HEK293 (cell line): ENCODE measurements at regions not wholly inside any gene's neighbourhood (a gene's known extent, or its start where the extent isn't known, plus 50 kb on each side); places are given as distances from the start of the nearest gene placed in this dataset.

Experiments
- CTCF ChIA-PET: fragments of 350-600 bp; formaldehyde crosslinking; extraction: SDS; loops from one replicate; lab custom pipeline; 2021; ENCODE audit warnings: antibody characterized with exemption; lab: Yijun Ruan, JAX
- POLR2A ChIA-PET: fragments of 300-600 bp; formaldehyde crosslinking; extraction: SDS; loops from one replicate; lab custom pipeline; 2020; ENCODE audit warnings: antibody characterized with exemption, inconsistent platforms; lab: Yijun Ruan, JAX
- H3K27ac ChIP-seq: fragments of 200-500 bp; sonication (Bioruptor generic); 2 replicates; pipeline ENCODE4 v1.5.1; 2014; ENCODE audit warnings: low read depth, low read length, control low read depth, inconsistent platforms; ENCODE audit errors: extremely low read depth
- H3K36me3 ChIP-seq, 2 experiments: fragments of 200-500 bp in 1 of 2; sonication (Bioruptor generic) in 1 of 2; 1 replicate in 1 of 2; 2 replicates in 1 of 2; pipeline ENCODE4 v1.5.1; 2014 to 2017; ENCODE audit warnings: inconsistent platforms in 2 of 2, low read length in 2 of 2; ENCODE audit not compliant: control insufficient read depth in 2 of 2, insufficient read depth in 1 of 2
- H3K4me1 ChIP-seq: fragments of 200-500 bp; sonication (Bioruptor generic); 2 replicates; pipeline ENCODE4 v1.5.1; 2014; ENCODE audit warnings: mild to moderate bottlenecking, low read length, inconsistent platforms; ENCODE audit not compliant: control insufficient read depth, insufficient read depth
- H3K4me3 ChIP-seq: 2 replicates; pipeline ENCODE4 v1.5.1; 2011; ENCODE audit warnings: low read depth, mild to moderate bottlenecking, control low read depth, low read length, moderate library complexity
- H3K9me3 ChIP-seq: fragments of 200-500 bp; sonication (Bioruptor generic); 2 replicates; pipeline ENCODE4 v1.5.1; 2014; ENCODE audit warnings: low read depth, low read length, inconsistent platforms; ENCODE audit not compliant: control insufficient read depth, insufficient read depth
- EGR2 ChIP-seq: fragments of 450-650 bp; formaldehyde crosslinking; IDR thresholded peaks from 2 replicates; pipeline ENCODE4 v1.5.1; 2016; ENCODE audit warnings: low read depth, missing biosample characterization, missing genetic modification characterization
- GLIS1 ChIP-seq: fragments of 450-650 bp; formaldehyde crosslinking; IDR thresholded peaks from 2 replicates; pipeline ENCODE4 v1.5.1; 2016; ENCODE audit warnings: missing biosample characterization, missing genetic modification characterization
- GLIS2 ChIP-seq: fragments of 450-650 bp; formaldehyde crosslinking; IDR thresholded peaks from 2 replicates; pipeline ENCODE4 v1.5.1; 2016; ENCODE audit warnings: missing biosample characterization, missing genetic modification characterization
- PRDM1 ChIP-seq: fragments of 450-650 bp; formaldehyde crosslinking; IDR thresholded peaks from 2 replicates; pipeline ENCODE4; 2016; ENCODE audit warnings: missing biosample characterization, missing genetic modification characterization
- RBAK ChIP-seq: fragments of 450-650 bp; formaldehyde crosslinking; IDR thresholded peaks from 2 replicates; pipeline ENCODE4 v1.5.1; 2016; ENCODE audit warnings: missing biosample characterization, missing genetic modification characterization
- YY1 ChIP-seq: fragments of 450-650 bp; formaldehyde crosslinking; IDR thresholded peaks from 2 replicates; pipeline ENCODE4 v1.5.1; 2018; ENCODE audit warnings: missing biosample characterization, missing genetic modification characterization
- ZBTB21 ChIP-seq: fragments of 450-650 bp; formaldehyde crosslinking; IDR thresholded peaks from 2 replicates; pipeline ENCODE4 v1.5.1; 2017; ENCODE audit warnings: missing biosample characterization, missing genetic modification characterization
- ZBTB7A ChIP-seq: fragments of 450-650 bp; formaldehyde crosslinking; IDR thresholded peaks from 2 replicates; pipeline ENCODE4 v1.5.1; 2016; ENCODE audit warnings: low read depth, missing biosample characterization, missing genetic modification characterization
- ZEB2 ChIP-seq: fragments of 450-650 bp; formaldehyde crosslinking; IDR thresholded peaks from 2 replicates; pipeline ENCODE4 v1.5.1; 2016; ENCODE audit warnings: missing biosample characterization, missing genetic modification characterization
- ZNF112 ChIP-seq: fragments of 450-650 bp; formaldehyde crosslinking; IDR thresholded peaks from 2 replicates; pipeline ENCODE4 v1.5.0; 2017; ENCODE audit warnings: missing biosample characterization, missing genetic modification characterization
- ZNF121 ChIP-seq: fragments of 450-650 bp; formaldehyde crosslinking; IDR thresholded peaks from 2 replicates; pipeline ENCODE4 v1.5.1; 2016; ENCODE audit warnings: missing biosample characterization, missing genetic modification characterization
- ZNF132 ChIP-seq: fragments of 450-650 bp; formaldehyde crosslinking; IDR thresholded peaks from 2 replicates; pipeline ENCODE4 v1.5.1; 2017; ENCODE audit warnings: missing biosample characterization, missing genetic modification characterization, borderline replicate concordance
- ZNF157 ChIP-seq: fragments of 450-650 bp; formaldehyde crosslinking; IDR thresholded peaks from 2 replicates; pipeline ENCODE4 v1.5.1; 2016; ENCODE audit warnings: missing biosample characterization, missing genetic modification characterization
- ZNF174 ChIP-seq: fragments of 450-650 bp; formaldehyde crosslinking; IDR thresholded peaks from 2 replicates; pipeline ENCODE4 v1.5.0; 2017; ENCODE audit warnings: missing biosample characterization, mild to moderate bottlenecking, missing genetic modification characterization
- ZNF248 ChIP-seq: fragments of 450-650 bp; formaldehyde crosslinking; IDR thresholded peaks from 2 replicates; pipeline ENCODE4 v1.5.1; 2017; ENCODE audit warnings: missing biosample characterization, missing genetic modification characterization
- ZNF311 ChIP-seq: fragments of 450-650 bp; formaldehyde crosslinking; IDR thresholded peaks from 2 replicates; pipeline ENCODE4 v1.5.1; 2017; ENCODE audit warnings: missing biosample characterization, missing genetic modification characterization, borderline replicate concordance
- ZNF391 ChIP-seq: fragments of 450-650 bp; formaldehyde crosslinking; IDR thresholded peaks from 2 replicates; pipeline ENCODE4 v1.5.1; 2016; ENCODE audit warnings: low read depth, missing biosample characterization, missing genetic modification characterization, borderline replicate concordance
- ZNF423 ChIP-seq: fragments of 450-650 bp; formaldehyde crosslinking; IDR thresholded peaks from 2 replicates; pipeline ENCODE4 v1.5.1; 2016; ENCODE audit warnings: missing biosample characterization, missing genetic modification characterization
- ZNF521 ChIP-seq: fragments of 450-650 bp; formaldehyde crosslinking; IDR thresholded peaks from 2 replicates; pipeline ENCODE4 v1.5.1; 2017; ENCODE audit warnings: missing biosample characterization, mild to moderate bottlenecking, missing genetic modification characterization
- ZNF571 ChIP-seq: fragments of 450-650 bp; formaldehyde crosslinking; IDR thresholded peaks from 2 replicates; pipeline ENCODE4 v1.5.0; 2017; ENCODE audit warnings: missing biosample characterization, missing genetic modification characterization
- ZNF580 ChIP-seq: fragments of 450-650 bp; formaldehyde crosslinking; IDR thresholded peaks from 2 replicates; pipeline ENCODE4 v1.5.1; 2016; ENCODE audit warnings: missing biosample characterization, missing genetic modification characterization
- ZNF585B ChIP-seq: fragments of 450-650 bp; formaldehyde crosslinking; IDR thresholded peaks from 2 replicates; pipeline ENCODE4 v1.5.1; 2016; ENCODE audit warnings: missing biosample characterization, missing genetic modification characterization
- ZNF791 ChIP-seq: fragments of 450-650 bp; formaldehyde crosslinking; IDR thresholded peaks from 2 replicates; pipeline ENCODE4 v1.5.1; 2016; ENCODE audit warnings: missing biosample characterization, missing genetic modification characterization
- TF ChIP-seq, protein P1 (sequence below): fragments of 450-650 bp; formaldehyde crosslinking; IDR thresholded peaks from 2 replicates; pipeline ENCODE4 v1.5.1; 2016; ENCODE audit warnings: missing biosample characterization, missing genetic modification characterization
- TF ChIP-seq, protein P2 (sequence below): fragments of 450-650 bp; formaldehyde crosslinking; IDR thresholded peaks from 2 replicates; pipeline ENCODE4 v1.5.1; 2016; ENCODE audit warnings: missing biosample characterization, missing genetic modification characterization, borderline replicate concordance
- TF ChIP-seq, protein P3 (sequence below): fragments of 450-650 bp; formaldehyde crosslinking; IDR thresholded peaks from 2 replicates; pipeline ENCODE4; 2016; ENCODE audit warnings: missing biosample characterization, missing genetic modification characterization

- H3K4me3 ChIP-seq = no peak overlapping the region
- TF ChIP-seq ZNF791 (tag by site-specific recombination) (no peak), ZNF580 (tag by site-specific recombination) (no peak), ZNF121 (no peak), GLIS2 (tag by site-specific recombination) (no peak), ZNF391 (tag by site-specific recombination) (no peak), ZEB2 (tag by site-specific recombination) (no peak), ZNF248 (tag by site-specific recombination) (no peak), GLIS1 (tag by site-specific recombination) (no peak), ZNF132 (no peak), ZNF571 (tag by site-specific recombination) (no peak), RBAK (no peak), ZNF157 (tag by site-specific recombination) (no peak), PRDM1 (no peak), YY1 (tag by site-specific recombination) (no peak), ZNF311 (tag by site-specific recombination) (no peak)
- TF ChIP-seq, protein P1, sequence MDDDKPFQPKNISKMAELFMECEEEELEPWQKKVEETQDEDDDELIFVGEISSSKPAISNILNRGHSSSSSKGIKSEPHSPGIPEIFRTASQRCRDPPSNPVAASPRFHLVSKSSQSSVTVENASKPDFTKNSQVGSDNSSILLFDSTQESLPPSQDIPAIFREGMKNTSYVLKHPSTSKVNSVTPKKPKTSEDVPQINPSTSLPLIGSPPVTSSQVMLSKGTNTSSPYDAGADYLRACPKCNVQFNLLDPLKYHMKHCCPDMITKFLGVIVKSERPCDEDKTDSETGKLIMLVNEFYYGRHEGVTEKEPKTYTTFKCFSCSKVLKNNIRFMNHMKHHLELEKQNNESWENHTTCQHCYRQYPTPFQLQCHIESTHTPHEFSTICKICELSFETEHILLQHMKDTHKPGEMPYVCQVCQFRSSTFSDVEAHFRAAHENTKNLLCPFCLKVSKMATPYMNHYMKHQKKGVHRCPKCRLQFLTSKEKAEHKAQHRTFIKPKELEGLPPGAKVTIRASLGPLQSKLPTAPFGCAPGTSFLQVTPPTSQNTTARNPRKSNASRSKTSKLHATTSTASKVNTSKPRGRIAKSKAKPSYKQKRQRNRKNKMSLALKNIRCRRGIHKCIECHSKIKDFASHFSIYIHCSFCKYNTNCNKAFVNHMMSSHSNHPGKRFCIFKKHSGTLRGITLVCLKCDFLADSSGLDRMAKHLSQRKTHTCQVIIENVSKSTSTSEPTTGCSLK (tag by site-specific recombination) = no peak
- TF ChIP-seq, protein P2, sequence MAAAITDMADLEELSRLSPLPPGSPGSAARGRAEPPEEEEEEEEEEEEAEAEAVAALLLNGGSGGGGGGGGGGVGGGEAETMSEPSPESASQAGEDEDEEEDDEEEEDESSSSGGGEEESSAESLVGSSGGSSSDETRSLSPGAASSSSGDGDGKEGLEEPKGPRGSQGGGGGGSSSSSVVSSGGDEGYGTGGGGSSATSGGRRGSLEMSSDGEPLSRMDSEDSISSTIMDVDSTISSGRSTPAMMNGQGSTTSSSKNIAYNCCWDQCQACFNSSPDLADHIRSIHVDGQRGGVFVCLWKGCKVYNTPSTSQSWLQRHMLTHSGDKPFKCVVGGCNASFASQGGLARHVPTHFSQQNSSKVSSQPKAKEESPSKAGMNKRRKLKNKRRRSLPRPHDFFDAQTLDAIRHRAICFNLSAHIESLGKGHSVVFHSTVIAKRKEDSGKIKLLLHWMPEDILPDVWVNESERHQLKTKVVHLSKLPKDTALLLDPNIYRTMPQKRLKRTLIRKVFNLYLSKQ (tag by site-specific recombination) = no peak
- H3K4me1 ChIP-seq = no peaks in the 10 kb centered on the region
- POLR2A ChIA-PET = no interaction called here
- H3K9me3 ChIP-seq = no peaks in the 10 kb centered on the region
- CTCF ChIA-PET = interaction anchor here (0.6 kb wide), 1 partner anchor 1731 kb away, joined by 4 read pairs; no protein-coding TSS in a partner anchor
- no peak overlapping the region for H3K27ac ChIP-seq
- no peaks in the 10 kb centered on the region for H3K36me3 ChIP-seq
Observed at GRCh38 chr10:130810856-130811255, 500.7 kb downstream of the TCERG1L start.

DNA sequence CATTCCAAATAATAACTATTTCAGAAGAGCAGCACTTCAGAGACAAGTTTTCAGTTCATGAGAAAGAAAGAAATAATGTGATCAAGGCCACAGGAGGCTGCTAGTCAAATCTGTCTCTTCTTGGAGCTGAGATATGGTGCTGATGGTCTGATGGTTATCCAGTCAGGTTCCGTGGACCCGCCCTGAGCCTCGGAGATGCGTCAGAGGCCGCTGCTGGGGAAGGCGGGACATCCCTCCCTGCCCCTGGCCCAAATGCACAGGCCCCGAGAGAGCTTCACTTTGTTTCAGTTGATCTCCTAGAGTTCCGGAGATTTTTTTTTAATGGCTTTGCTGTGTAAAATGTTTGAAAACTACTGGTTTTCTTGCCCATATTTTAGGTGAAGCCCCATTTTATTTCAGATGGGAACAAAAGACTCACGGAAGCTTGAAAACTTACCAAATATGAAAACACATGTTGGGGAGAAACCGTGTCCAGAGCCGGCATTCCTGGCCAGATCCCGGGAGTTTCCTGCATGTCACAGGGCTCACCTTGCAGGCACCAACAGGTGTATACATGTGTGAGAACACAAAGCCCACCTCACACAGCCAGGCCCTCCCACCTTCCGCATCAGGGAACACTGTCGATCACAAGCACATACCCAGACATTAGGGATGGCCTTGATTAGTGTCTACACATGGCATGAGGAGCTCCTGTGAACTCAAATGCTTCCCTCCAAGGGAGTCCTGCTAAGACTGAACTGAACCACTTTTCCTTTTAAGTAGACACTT, 499.0 kb downstream of the TCERG1L start:
- CTCF ChIA-PET = no interaction called here
- Histone ChIP-seq H3K4me1 (no peaks in the 10 kb centered on the region), H3K9me3 (no peaks in the 10 kb centered on the region), H3K36me3 (no peaks in the 10 kb centered on the region), H3K27ac (no peak overlapping the region), H3K4me3 (no peak overlapping the region)
- TF ChIP-seq ZNF112 (tag by site-specific recombination) (no peak), EGR2 (tag by site-specific recombination) (no peak)
- POLR2A ChIA-PET = no interaction called here

- CTCF ChIA-PET = no interaction called here
- Histone ChIP-seq H3K9me3 (no peaks in the 10 kb centered on the region), H3K4me1 (no peaks in the 10 kb centered on the region), H3K36me3 (no peaks in the 10 kb centered on the region), H3K27ac (no peak overlapping the region), H3K4me3 (no peak overlapping the region)
- POLR2A ChIA-PET = no interaction called here
- no peak for TF ChIP-seq ZNF585B (tag by site-specific recombination)
- TF ChIP-seq ZBTB21 = no peak
- no peak for TF ChIP-seq ZBTB7A
- TF ChIP-seq, protein P3, sequence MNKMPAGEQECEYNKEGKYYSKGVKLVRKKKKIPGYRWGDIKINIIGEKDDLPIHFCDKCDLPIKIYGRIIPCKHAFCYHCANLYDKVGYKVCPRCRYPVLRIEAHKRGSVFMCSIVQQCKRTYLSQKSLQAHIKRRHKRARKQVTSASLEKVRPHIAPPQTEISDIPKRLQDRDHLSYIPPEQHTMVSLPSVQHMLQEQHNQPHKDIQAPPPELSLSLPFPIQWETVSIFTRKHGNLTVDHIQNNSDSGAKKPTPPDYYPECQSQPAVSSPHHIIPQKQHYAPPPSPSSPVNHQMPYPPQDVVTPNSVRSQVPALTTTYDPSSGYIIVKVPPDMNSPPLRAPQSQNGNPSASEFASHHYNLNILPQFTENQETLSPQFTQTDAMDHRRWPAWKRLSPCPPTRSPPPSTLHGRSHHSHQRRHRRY = no peak
- TF ChIP-seq ZNF174 (tag by site-specific recombination) = no peak
- TF ChIP-seq ZNF521 (tag by site-specific recombination) = no peak
- TF ChIP-seq ZNF423 (tag by site-specific recombination) = no peak
- TF ChIP-seq GLIS1 (tag by site-specific recombination) = no peak
- no peak for TF ChIP-seq ZNF132
Observed at GRCh38 chr10:130814610-130815009, 496.9 kb downstream of the TCERG1L start.
